SU-DHL-6 (cell line): ENCODE measurements at regions not wholly inside any gene's neighbourhood (a gene's known extent, or its start where the extent isn't known, plus 50 kb on each side); places are given as distances from the start of the nearest gene placed in this dataset.

ENCODE experiments used
- H2AFZ ChIP-seq: fragments of 200-600 bp; sonication (generic); 2 replicates; pipeline ENCODE4 v1.6.1; 2014; ENCODE audit warnings: low read depth, mild to moderate bottlenecking, moderate library complexity, mixed read lengths, antibody characterized with exemption, low read length; ENCODE audit not compliant: severe bottlenecking
- H3F3A ChIP-seq: fragments of 200-600 bp; shearing (Covaris generic); 2 replicates; pipeline ENCODE4 v1.6.0; 2016; ENCODE audit warnings: antibody characterized with exemption, mild to moderate bottlenecking; ENCODE audit not compliant: insufficient read depth
- H3K27ac ChIP-seq: fragments of 200-600 bp; sonication (generic); 2 replicates; pipeline ENCODE4 v1.5.1; 2016; ENCODE audit warnings: low read depth, mild to moderate bottlenecking, low read length, moderate library complexity, mixed read lengths
- H3K27me3 ChIP-seq: fragments of 200-600 bp; sonication (generic), shearing (Covaris generic); 2 replicates; pipeline ENCODE4 v1.6.0; 2014; ENCODE audit warnings: mild to moderate bottlenecking, low read length
- H3K36me3 ChIP-seq: fragments of 200-600 bp; sonication (generic); 2 replicates; pipeline ENCODE4 v1.6.1; 2014; ENCODE audit warnings: mild to moderate bottlenecking, low read length, mixed read lengths
- H3K4me2 ChIP-seq: fragments of 300-600, 200-600 bp; shearing (Covaris generic), sonication (generic); 2 replicates; pipeline ENCODE4 v1.6.0; 2014; ENCODE audit warnings: low read length, low read depth, mild to moderate bottlenecking; ENCODE audit not compliant: poor library complexity, severe bottlenecking
- H3K4me3 ChIP-seq: fragments of 200-600 bp; sonication (generic); 2 replicates; pipeline ENCODE4 v1.5.1; 2014; ENCODE audit warnings: antibody characterized with exemption, low read length, mild to moderate bottlenecking, mixed read lengths; ENCODE audit not compliant: insufficient read depth, poor library complexity, severe bottlenecking
- H3K79me2 ChIP-seq: fragments of 200-600 bp; sonication (generic); 2 replicates; pipeline ENCODE4 v1.6.1; 2014; ENCODE audit warnings: mild to moderate bottlenecking, low read length, moderate library complexity; ENCODE audit not compliant: insufficient read depth
- H3K9ac ChIP-seq: fragments of 200-600 bp; sonication (generic); 2 replicates; pipeline ENCODE4 v1.7.0; 2014; ENCODE audit warnings: mild to moderate bottlenecking, low read length
- H3K9me2 ChIP-seq: fragments of 200-600 bp; sonication (generic); replicated peaks from 2 replicates; pipeline ENCODE4 v1.6.1; 2014; ENCODE audit warnings: low read length; ENCODE audit not compliant: insufficient read depth
- H3K9me3 ChIP-seq: fragments of 200-600 bp; sonication (generic); 2 replicates; pipeline ENCODE4 v1.6.1; 2014; ENCODE audit warnings: low read length, mixed read lengths; ENCODE audit not compliant: insufficient read depth
- H4K20me1 ChIP-seq: fragments of 200-600 bp; sonication (generic); 2 replicates; pipeline ENCODE4 v1.6.1; 2014; ENCODE audit warnings: low read depth, mild to moderate bottlenecking, antibody characterized with exemption, low read length, moderate library complexity, mixed read lengths
- CTCF ChIP-seq: fragments of 200-600 bp; sonication (generic); IDR thresholded peaks from one replicate; pipeline ENCODE4 v1.5.1; 2017; ENCODE audit warnings: antibody characterized with exemption, mild to moderate bottlenecking, low read length, moderate library complexity; ENCODE audit not compliant: insufficient read depth, poor library complexity, severe bottlenecking
- EZH2phosphoT487 ChIP-seq: fragments of 200-600 bp; sonication (generic), shearing (Covaris generic); conservative IDR thresholded peaks from 2 replicates; pipeline ENCODE4 v1.6.1; 2018; ENCODE audit warnings: mild to moderate bottlenecking, antibody characterized with exemption, low read length, moderate library complexity, mixed read lengths

GRCh38 chr5:88396751-88397281 is 128.2 kb upstream of the TMEM161B start:
- Histone ChIP-seq H3K27ac (no peak overlapping the region), H3K9me3 (no peaks in the 10 kb centered on the region), H3K79me2 (no peaks in the 10 kb centered on the region), H3K4me2 (no peak overlapping the region), H3F3A (no peaks in the 10 kb centered on the region), H3K9me2 (no peaks in the 10 kb centered on the region), H3K9ac (no peak overlapping the region), H3K4me3 (no peak overlapping the region), H4K20me1 (no peaks in the 10 kb centered on the region), H3K27me3 (no peaks in the 10 kb centered on the region), H2AFZ (no peak overlapping the region), H3K36me3 (no peaks in the 10 kb centered on the region)
- TF ChIP-seq EZH2phosphoT487: no peak
- TF ChIP-seq CTCF: no peak

- Histone ChIP-seq H3K27me3 (no peaks in the 10 kb centered on the region), H3K4me2 (no peak overlapping the region), H4K20me1 (no peaks in the 10 kb centered on the region)
Measured at GRCh38 chr5:88396000-88396535, 127.4 kb upstream of the TMEM161B start.

GRCh38 chr5:88395264-88395663 is 126.6 kb upstream of the TMEM161B start:
- H3K9me3 ChIP-seq: no peaks in the 10 kb centered on the region
- no peaks in the 10 kb centered on the region for H3F3A ChIP-seq
- no peaks in the 10 kb centered on the region for H3K36me3 ChIP-seq
- H3K79me2 ChIP-seq: no peaks in the 10 kb centered on the region
- H3K4me3 ChIP-seq: no peak overlapping the region
- no peaks in the 10 kb centered on the region for H3K9me2 ChIP-seq
- no peaks in the 10 kb centered on the region for H3K27me3 ChIP-seq
- TF ChIP-seq CTCF: no peak
- no peak for TF ChIP-seq EZH2phosphoT487
- H3K27ac ChIP-seq: no peak overlapping the region
- H3K4me2 ChIP-seq: no peak overlapping the region
- H3K9ac ChIP-seq: no peak overlapping the region
- no peak overlapping the region for H2AFZ ChIP-seq
- H4K20me1 ChIP-seq: no peaks in the 10 kb centered on the region

More at GRCh38 chr5:88396000-88396535, 127.4 kb upstream of the TMEM161B start:
- Histone ChIP-seq H2AFZ (no peak overlapping the region), H3K9me3 (no peaks in the 10 kb centered on the region), H3K79me2 (no peaks in the 10 kb centered on the region), H3K9me2 (no peaks in the 10 kb centered on the region), H3K36me3 (no peaks in the 10 kb centered on the region), H3F3A (no peaks in the 10 kb centered on the region), H3K4me3 (no peak overlapping the region), H3K9ac (no peak overlapping the region), H3K27ac (no peak overlapping the region)
- no peak for TF ChIP-seq CTCF
- TF ChIP-seq EZH2phosphoT487: no peak
